ENCODE measurements at regions not wholly inside any gene's neighbourhood (a gene's known extent, or its start where the extent isn't known, plus 50 kb on each side); places are given as distances from the start of the nearest gene placed in this dataset.
A peak's percentile ranks its signal among the peaks of the same experiment; 100 is the strongest.
"Not testable (repeated sequence)": the region's sequence is repeated elsewhere in the genome, so short reads cannot be mapped to it uniquely, and the experiment has no call there.

DNA sequence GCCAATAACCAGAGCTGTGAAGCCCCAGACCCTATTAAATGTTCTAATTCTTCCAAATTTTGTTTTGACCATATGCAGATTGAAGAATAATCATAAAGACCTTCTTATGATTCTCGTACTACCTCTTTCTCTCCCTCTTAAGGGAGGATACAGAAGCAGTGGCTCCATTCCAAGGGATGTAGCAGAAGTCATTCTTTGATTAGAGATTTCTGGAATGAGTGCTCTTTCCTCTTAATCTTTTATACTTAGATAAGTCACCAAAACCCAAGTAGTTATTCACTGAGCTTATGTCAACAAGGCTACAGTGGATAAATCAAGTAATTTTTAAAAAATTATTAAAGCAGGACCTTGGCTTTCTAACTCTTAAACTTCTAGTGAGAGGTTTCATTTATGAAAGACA lies 266.0 kb upstream of the STXBP5 start:
- DNase-seq, result no peak

DNA sequence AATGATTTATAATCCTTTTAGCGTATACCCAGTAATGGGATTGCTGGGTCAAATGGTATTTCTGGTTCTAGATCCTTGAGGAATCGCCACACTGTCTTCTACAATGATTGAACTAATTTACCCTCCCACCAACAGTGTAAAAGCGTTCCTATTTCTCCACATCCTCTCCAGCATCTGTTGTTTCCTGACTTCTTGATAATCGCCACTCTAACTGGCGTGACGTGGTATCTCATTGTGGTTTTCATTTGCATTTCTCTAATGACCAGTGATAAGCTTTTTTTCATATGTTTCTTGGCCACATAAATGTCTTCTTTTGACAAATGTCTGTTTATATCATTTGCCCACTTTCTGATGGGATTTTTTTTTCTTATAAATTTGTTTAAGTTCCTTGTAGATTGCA lies 264.8 kb upstream of the STXBP5 start:
- not testable (repeated sequence) for DNase-seq

DNA sequence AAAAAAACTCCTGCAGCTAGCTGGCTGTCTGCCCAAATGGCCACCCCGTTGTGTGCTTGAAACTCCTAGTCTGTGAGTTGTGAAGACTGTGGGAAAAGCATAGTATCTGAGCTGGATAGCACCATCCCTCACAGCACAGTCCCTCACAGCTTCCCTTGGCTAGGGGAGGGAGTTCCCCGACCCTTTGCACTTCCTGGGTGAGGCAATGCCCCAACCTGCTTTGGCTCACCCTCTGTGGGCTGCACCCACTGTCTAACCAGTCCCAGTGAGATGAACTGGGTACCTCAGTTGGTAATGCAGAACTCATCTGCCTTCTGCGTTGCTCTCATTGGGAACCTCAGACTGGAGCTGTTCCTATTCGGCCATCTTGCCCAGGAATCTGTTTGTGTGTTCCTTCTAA lies 260.6 kb upstream of the STXBP5 start:
- no peak for DNase-seq

- DNase-seq, result no peak
Measured at GRCh38 chr6:146944077-146944476, 260.1 kb upstream of the STXBP5 start.

DNA sequence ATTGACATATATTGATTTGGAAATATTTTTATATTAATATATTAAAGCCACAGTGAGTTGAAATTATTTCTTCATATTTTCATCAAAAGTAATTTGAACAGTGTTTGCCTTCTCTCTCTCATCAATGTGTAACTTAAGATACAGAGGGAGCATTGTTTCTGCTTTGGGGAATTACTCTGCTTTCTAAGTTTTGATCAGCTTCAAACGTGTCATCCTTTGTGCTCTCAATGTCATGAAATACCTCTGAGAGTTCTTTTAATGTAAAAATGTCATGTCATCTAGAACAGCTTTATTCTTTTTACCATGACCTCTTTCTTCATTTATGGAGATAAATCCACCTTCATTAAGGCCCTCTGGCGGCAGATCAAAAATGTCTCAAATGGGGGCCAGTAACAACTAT lies 259.4 kb upstream of the STXBP5 start:
- DNase-seq, result no peak

GRCh38 chr6:146946559-146946958 lies 257.7 kb upstream of the STXBP5 start:
- DNase-seq, result no peak

DNA sequence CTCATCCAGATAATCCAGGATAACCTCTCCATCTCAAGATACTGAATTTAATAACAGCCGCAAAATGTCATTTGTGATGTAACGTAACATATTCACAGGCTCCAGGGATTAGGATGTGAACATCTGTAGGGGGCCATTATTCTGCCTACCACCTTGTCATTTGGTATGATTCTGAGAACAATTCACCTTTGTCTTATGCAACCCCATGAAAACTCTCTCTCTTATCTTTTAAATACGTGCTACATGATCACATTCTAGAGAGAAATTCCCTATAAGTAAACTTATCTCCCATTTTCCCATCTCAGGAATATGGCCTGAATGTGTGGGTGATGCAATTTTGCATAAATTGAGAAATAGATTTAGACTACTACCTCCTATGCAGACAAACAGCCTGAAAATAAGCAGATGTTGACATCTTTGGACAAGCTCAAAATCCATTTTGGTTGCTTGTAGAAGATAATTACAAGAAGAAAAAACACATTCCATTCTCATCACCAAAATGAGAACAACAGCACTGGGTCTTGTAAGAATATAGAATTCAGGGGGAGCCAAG lies 255.4 kb upstream of the STXBP5 start:
- no peak for DNase-seq

GRCh38 chr6:146949425-146949824 lies 254.8 kb upstream of the STXBP5 start:
- DNase-seq, result no peak

- DNase-seq, result no peak
Measured at GRCh38 chr6:146950351-146950835, 253.8 kb upstream of the STXBP5 start.

DNA sequence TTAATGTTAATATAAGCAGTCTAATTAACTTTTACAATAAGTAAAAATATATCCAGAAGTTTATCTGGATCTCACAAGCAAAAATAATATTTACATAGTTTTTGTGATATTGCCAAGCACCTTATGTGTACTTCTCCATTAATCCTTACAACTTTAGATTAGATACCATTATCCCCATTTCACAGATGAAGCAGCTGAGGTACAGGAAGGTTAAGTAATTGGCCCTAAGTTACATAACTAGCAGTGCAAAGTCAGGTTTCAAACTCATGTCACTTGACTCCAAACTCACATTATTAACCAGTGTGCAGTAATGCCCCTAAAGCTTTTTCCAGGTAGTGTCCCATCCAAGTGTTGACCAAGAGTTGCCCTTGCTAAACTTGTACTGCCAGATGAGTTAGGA lies 248.6 kb upstream of the STXBP5 start:
- no peak for DNase-seq

DNA sequence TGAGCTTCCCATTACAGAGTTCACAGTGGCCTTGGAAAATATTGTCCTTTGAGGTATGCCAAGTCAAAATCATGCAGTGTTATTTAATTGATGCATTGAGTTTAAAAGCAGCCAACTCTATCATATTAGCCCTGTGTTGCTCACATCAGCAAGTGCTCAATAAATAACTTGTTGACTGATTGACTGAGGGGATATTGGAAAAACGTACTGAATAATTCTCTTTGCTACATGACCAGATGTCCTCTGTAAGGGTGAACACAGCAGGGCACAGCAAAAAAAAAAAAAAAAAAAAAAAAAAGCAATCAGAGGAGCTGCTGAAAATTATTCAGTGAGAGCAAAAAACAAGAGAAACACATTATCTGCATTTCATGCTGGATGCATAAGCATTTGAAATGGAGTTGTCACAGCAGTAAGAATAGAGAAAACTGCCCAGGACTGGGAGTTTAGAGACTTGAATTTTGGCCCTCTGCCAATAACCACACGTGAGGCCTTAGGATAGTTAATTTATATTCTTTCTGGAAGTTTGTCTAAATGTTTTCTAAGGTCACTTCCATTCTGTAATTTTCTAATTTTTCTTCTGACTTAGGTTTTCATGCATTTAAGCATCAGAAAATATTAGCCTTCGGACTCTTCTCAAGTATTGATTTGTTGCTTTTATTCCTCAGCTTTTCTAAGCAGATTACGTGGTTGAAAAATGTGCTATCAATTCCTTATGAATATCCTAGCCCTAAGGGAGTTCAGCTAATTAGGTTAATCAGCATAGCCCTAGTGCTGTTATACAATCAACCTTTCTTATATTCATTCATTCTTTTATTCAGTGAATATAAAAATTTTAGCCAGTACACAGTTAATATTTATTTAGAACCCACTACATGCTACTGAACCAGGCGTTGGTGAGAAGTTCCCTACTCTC lies 246.8 kb upstream of the STXBP5 start:
- DNase-seq, result peak; percentile 22

DNA sequence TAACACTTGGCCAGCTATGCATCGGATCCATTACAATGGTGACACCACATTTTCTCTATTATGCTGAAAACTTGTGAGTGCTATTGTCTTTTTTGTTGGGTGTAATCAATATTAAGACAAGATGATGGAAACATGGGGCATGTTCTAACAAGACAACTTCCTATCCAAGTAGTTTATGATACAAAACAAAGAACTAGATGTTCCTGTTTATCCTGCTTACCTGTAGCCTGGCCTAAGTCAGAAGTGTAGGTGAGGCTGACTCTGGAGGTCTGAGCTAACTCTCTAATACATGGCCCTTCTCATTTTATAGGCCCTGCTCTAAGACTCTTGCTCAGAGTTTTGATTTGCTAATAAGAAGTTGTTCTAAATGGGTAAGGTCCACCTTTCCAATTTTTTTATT lies 242.4 kb upstream of the STXBP5 start:
- DNase-seq, result no peak

DNA sequence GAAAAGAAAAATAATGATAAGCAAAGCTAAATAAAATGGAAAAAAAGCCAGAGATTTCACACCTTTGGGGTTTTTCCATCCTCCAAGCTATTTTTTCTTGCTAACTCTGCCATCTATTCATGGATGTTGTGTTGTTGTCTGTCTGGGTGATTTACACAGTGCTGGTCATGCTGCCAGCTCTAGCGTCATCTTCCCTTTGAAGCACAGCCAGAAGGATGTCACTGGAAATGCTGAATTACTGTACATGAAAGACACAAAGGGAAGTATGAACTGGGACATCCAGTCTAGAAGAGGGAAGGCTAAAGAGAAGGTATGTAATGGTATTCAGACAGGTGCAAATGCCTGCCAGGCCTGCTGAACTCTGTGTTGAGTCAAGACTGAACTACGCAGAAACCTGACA lies 241.9 kb upstream of the STXBP5 start:
- no peak for DNase-seq

GRCh38 chr6:146965110-146965689 lies 239.0 kb upstream of the STXBP5 start:
- DNase-seq, result no peak

DNA sequence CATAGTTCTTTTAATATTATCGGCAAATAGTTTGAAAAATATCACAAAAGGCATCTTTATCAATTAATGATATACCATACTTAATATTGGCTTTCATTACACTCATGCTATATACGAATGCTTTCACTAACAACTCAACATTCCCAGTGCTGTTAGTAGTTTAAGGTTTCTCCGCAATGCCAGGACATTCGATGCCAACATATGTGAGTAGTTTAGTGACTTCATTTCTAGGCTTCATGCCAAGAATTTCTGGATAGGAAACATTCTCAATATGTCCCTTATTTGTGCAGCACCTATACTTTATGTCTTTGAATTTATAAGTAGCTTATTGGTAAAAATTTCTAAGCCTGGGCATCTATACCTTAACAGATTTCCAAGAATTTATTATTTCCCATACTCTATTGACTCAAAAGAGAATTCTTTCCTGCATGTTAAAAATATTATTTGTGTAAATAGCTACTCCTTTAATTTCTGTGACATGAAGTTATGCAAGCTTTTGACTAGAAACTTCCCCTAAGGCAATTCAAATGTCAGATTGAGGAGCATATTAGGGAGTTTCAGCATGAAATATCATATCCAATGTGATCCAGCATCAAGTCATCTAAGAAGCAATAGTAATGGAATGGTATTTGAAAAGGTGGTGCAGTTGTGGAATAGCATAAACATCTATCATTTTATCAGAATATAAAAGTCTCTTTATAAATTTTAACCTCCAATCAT lies 236.0 kb upstream of the STXBP5 start:
- peak; percentile 86 for DNase-seq

GRCh38 chr6:146972546-146972945 lies 231.7 kb upstream of the STXBP5 start:
- DNase-seq, result no peak

GRCh38 chr6:146974351-146974750 lies 229.9 kb upstream of the STXBP5 start:
- no peak for DNase-seq

GRCh38 chr6:146975093-146975492 lies 229.1 kb upstream of the STXBP5 start:
- DNase-seq, result no peak

- DNase-seq, result no peak
Measured at GRCh38 chr6:146980900-146981329, 223.3 kb upstream of the STXBP5 start.

DNA sequence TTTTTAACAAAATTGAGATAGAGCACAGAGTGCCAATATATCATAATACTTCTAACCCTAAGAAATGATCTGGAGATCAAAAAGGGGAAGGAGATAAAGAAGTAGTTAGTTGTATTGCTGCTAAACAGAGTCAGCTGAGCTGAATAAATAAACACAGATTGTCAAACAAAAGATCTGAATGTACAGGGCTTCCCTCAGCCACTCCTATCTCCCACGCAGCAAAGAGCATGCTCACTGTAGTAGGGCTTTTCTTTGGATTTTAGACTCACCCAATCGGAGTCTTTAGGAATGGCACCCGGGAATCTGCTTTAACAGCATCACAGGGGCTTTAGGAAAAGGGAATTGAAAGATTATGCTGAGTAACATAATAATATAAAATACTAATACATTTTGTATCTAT lies 222.2 kb upstream of the STXBP5 start:
- no peak for DNase-seq

GRCh38 chr6:146984251-146984924 lies 219.8 kb upstream of the STXBP5 start:
- no peak for DNase-seq

DNA sequence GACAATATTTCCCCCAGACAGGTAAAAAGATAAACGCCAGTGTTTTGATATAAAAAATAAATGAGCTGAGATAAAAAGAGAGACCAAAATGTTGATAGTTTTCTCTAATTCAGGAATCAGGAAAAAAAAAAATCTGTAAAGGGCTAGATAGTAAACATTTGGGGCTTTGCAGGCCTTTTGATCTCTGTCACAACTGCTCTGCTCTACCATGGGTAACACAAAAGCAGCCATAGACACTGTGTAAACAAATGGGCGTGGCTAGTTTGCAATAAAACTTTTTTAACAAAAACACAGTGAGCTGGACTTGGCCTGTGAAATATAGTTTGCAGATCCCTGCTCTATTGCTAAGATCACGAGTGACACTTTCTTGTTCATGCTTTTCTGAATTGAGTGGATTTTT lies 219.1 kb upstream of the STXBP5 start:
- DNase-seq, result no peak
